Renal pelvis (tissue), 1 donor: ENCODE measurements at regions not wholly inside any gene's neighbourhood (a gene's known extent, or its start where the extent isn't known, plus 50 kb on each side); places are given as distances from the start of the nearest gene placed in this dataset.

Experiments used
- DNase-seq: peaks from one replicate; pipeline ENCODE4 v3.0.0-alpha.2; 2013

- no peak for DNase-seq
These were observed 177.3 kb downstream of the PABPC4L start for GRCh38 chr4:134024251-134024650.

GRCh38 chr4:134019657-134020056, 181.9 kb downstream of the PABPC4L start:
- DNase-seq, result no peak

- DNase-seq, result no peak
These were observed 182.7 kb downstream of the PABPC4L start for GRCh38 chr4:134018846-134019245.

GRCh38 chr4:134001057-134001456, 200.5 kb downstream of the PABPC4L start:
- DNase-seq, result no peak

GRCh38 chr4:133997436-133997835, 204.2 kb downstream of the PABPC4L start:
- no peak for DNase-seq

- no peak for DNase-seq
These were observed 205.0 kb downstream of the PABPC4L start for GRCh38 chr4:133996431-133997121.

- no peak for DNase-seq
These were observed 206.2 kb downstream of the PABPC4L start for GRCh38 chr4:133995243-133995960.

GRCh38 chr4:133982533-133983224, 218.9 kb downstream of the PABPC4L start:
- no peak for DNase-seq

- no peak for DNase-seq
These were observed 220.3 kb downstream of the PABPC4L start for GRCh38 chr4:133981327-133981726.

GRCh38 chr4:133972586-133972985, 229.0 kb downstream of the PABPC4L start:
- DNase-seq, result no peak

GRCh38 chr4:133969202-133969848, 232.3 kb downstream of the PABPC4L start:
- DNase-seq, result no peak

- no peak for DNase-seq
These were observed 233.4 kb downstream of the PABPC4L start for GRCh38 chr4:133968174-133968573.

GRCh38 chr4:133960975-133961374, 240.6 kb downstream of the PABPC4L start:
- DNase-seq, result no peak

GRCh38 chr4:133943081-133943480, 258.5 kb downstream of the PABPC4L start:
- no peak for DNase-seq

- no peak for DNase-seq
These were observed 263.5 kb downstream of the PABPC4L start for GRCh38 chr4:133938061-133938460.

GRCh38 chr4:133929531-133930239, 271.9 kb downstream of the PABPC4L start:
- no peak for DNase-seq

GRCh38 chr4:133921280-133922195, 280.1 kb downstream of the PABPC4L start:
- no peak for DNase-seq

GRCh38 chr4:133920236-133920635, 281.4 kb downstream of the PABPC4L start:
- DNase-seq, result no peak

- no peak for DNase-seq
These were observed 291.4 kb downstream of the PABPC4L start for GRCh38 chr4:133910165-133910564.

- no peak for DNase-seq
These were observed 298.6 kb downstream of the PABPC4L start for GRCh38 chr4:133903029-133903428.

- DNase-seq, result no peak
These were observed 310.6 kb downstream of the PABPC4L start for GRCh38 chr4:133891011-133891410.
